MCF 10A (cell line): ENCODE measurements at regions not wholly inside any gene's neighbourhood (a gene's known extent, or its start where the extent isn't known, plus 50 kb on each side); places are given as distances from the start of the nearest gene placed in this dataset.

Source experiments
- BruUV-seq: library from RNA; stranded (reverse); fragments of 400-500 nt; replicated peaks from 2 replicates; lab custom pipeline; 2021; lab: Mats Ljungman, UMichigan
- CTCF ChIA-PET: fragments of 300-600 bp; sonication (Branson Sonifier 250); formaldehyde crosslinking; extraction: SDS; loops from one replicate; lab custom pipeline; 2021; ENCODE audit warnings: antibody characterized with exemption, inconsistent platforms; lab: Yijun Ruan, JAX
- POLR2A ChIA-PET: fragments of 300-600, 350-650 bp; sonication (Branson Sonifier 250); formaldehyde crosslinking; extraction: SDS; loops from one replicate; lab custom pipeline; 2020; ENCODE audit warnings: antibody characterized with exemption, inconsistent platforms; lab: Yijun Ruan, JAX
- DNase-seq: peaks from one replicate; pipeline ENCODE4 v3.0.0-alpha.2; 2018; ENCODE audit not compliant: unreplicated experiment
- H3K27ac Mint-ChIP-seq: one replicate; pipeline ENCODE4 v1.8.0; 2022; ENCODE audit warnings: mild to moderate bottlenecking, low read depth, mixed read lengths; ENCODE audit not compliant: unreplicated experiment
- H3K27me3 Mint-ChIP-seq: one replicate; pipeline ENCODE4 v1.8.0; 2022; ENCODE audit warnings: mixed read lengths; ENCODE audit not compliant: insufficient read depth, unreplicated experiment
- H3K36me3 Mint-ChIP-seq: one replicate; pipeline ENCODE4 v1.8.0; 2022; ENCODE audit warnings: mild to moderate bottlenecking, moderate library complexity, mixed read lengths; ENCODE audit not compliant: insufficient read depth, unreplicated experiment
- H3K4me1 Mint-ChIP-seq: one replicate; pipeline ENCODE4 v1.8.0; 2022; ENCODE audit warnings: mixed read lengths; ENCODE audit not compliant: insufficient read depth, unreplicated experiment
- H3K4me3 Mint-ChIP-seq: one replicate; pipeline ENCODE4 v1.8.0; 2022; ENCODE audit warnings: mild to moderate bottlenecking, moderate library complexity, mixed read lengths; ENCODE audit not compliant: unreplicated experiment
- H3K9me3 Mint-ChIP-seq: one replicate; pipeline ENCODE4 v1.8.0; 2022; ENCODE audit warnings: mixed read lengths; ENCODE audit not compliant: unreplicated experiment
- CTCF ChIP-seq: fragments of 200-600 bp; IDR thresholded peaks from one replicate; pipeline ENCODE4 v1.8.0; 2022; ENCODE audit warnings: antibody characterized with exemption, mild to moderate bottlenecking; ENCODE audit not compliant: unreplicated experiment
- intact Hi-C: fragments of 100-400 bp; cut with micrococcal nuclease; formaldehyde crosslinking; loops from 2 replicates; pipeline ENCODE4 v1.14.1; 2022

GRCh38 chr12:111031916-111032590 lies 111.7 kb upstream of the MYL2 start:
- Mint-ChIP-seq H3K36me3 (no peaks in the 10 kb centered on the region), H3K4me1 (peaks cover 12% of the 10 kb centered on the region), H3K27me3 (peaks cover 64% of the 10 kb centered on the region), H3K9me3 (no peaks in the 10 kb centered on the region), H3K27ac (no peak overlapping the region), H3K4me3 (no peak overlapping the region)
- TF ChIP-seq CTCF: no peak
- DNase-seq: no peak
- no TSS peak for BruUV-seq
- POLR2A ChIA-PET: no interaction called here
- CTCF ChIA-PET: interaction anchor here (0.7 kb wide), 1 partner anchor 763 kb away, joined by 3 read pairs; no protein-coding TSS in a partner anchor
- intact Hi-C loops: no loop called here

GRCh38 chr12:111030800-111031199 lies 110.4 kb upstream of the MYL2 start:
- H3K9me3 Mint-ChIP-seq: no peaks in the 10 kb centered on the region
- ChIA-PET POLR2A (no interaction called here), CTCF (no interaction called here)
- peaks cover 66% of the 10 kb centered on the region for H3K27me3 Mint-ChIP-seq
- TF ChIP-seq CTCF: no peak
- no peak for DNase-seq
- H3K27ac Mint-ChIP-seq: no peak overlapping the region
- H3K36me3 Mint-ChIP-seq: no peaks in the 10 kb centered on the region
- no TSS peak for BruUV-seq
- intact Hi-C loops: no loop called here
- H3K4me1 Mint-ChIP-seq: peaks cover 10% of the 10 kb centered on the region
- no peak overlapping the region for H3K4me3 Mint-ChIP-seq

- no peak for DNase-seq
- no peak for TF ChIP-seq CTCF
- H3K27me3 Mint-ChIP-seq: peaks cover 66% of the 10 kb centered on the region
Observed at GRCh38 chr12:111029732-111030131, 109.4 kb upstream of the MYL2 start.

GRCh38 chr12:111029305-111029704 lies 108.9 kb upstream of the MYL2 start:
- BruUV-seq: no TSS peak
- intact Hi-C loops: no loop called here
- Mint-ChIP-seq H3K9me3 (no peaks in the 10 kb centered on the region), H3K27ac (no peak overlapping the region), H3K27me3 (peaks cover 67% of the 10 kb centered on the region), H3K4me1 (no peaks in the 10 kb centered on the region), H3K4me3 (no peak overlapping the region), H3K36me3 (no peaks in the 10 kb centered on the region)
- POLR2A ChIA-PET: no interaction called here
- CTCF ChIA-PET: interaction anchor here (1.4 kb wide), 1 partner anchor 269 kb away, joined by 4 read pairs; no protein-coding TSS in a partner anchor
- no peak for TF ChIP-seq CTCF
- no peak for DNase-seq

More at GRCh38 chr12:111029732-111030131, 109.4 kb upstream of the MYL2 start:
- ChIA-PET POLR2A (no interaction called here), CTCF (interaction anchor here (1.4 kb wide), 1 partner anchor 269 kb away, joined by 4 read pairs; no protein-coding TSS in a partner anchor)
- BruUV-seq: no TSS peak
- no peaks in the 10 kb centered on the region for H3K9me3 Mint-ChIP-seq
- H3K36me3 Mint-ChIP-seq: no peaks in the 10 kb centered on the region
- intact Hi-C loops: no loop called here
- H3K27ac Mint-ChIP-seq: no peak overlapping the region
- no peak overlapping the region for H3K4me3 Mint-ChIP-seq
- peaks cover under 1% of the 10 kb centered on the region for H3K4me1 Mint-ChIP-seq
